Endothelial cell of umbilical vein (primary cell): ENCODE measurements at regions not wholly inside any gene's neighbourhood (a gene's known extent, or its start where the extent isn't known, plus 50 kb on each side); places are given as distances from the start of the nearest gene placed in this dataset.

Experiments used
- BruUV-seq: library from RNA; stranded (reverse); fragments of 400-500 nt; replicated peaks from 2 replicates; lab custom pipeline; 2021; lab: Mats Ljungman, UMichigan
- CTCF ChIA-PET: fragments of 300-600, 350-600 bp; sonication (Branson Sonifier 250); formaldehyde crosslinking; loops from one replicate; lab custom pipeline; 2021; ENCODE audit warnings: antibody characterized with exemption, inconsistent platforms; lab: Charles Lee
- POLR2A ChIA-PET: fragments of 300-600, 350-600 bp; sonication (Branson Sonifier 250); formaldehyde crosslinking; loops from one replicate; lab custom pipeline; 2021; ENCODE audit warnings: antibody characterized with exemption, inconsistent platforms; lab: Charles Lee
- DNase-seq: peaks from one replicate; pipeline ENCODE4 v3.0.0-alpha.2; 2011; ENCODE audit warnings: low read depth, low spot score
- FAIRE-seq: peaks from 2 replicates; lab custom pipeline; 2011; peaks lifted over from hg19 to GRCh38; lab: Jason Lieb, UNC
- H2AFZ ChIP-seq: 2 replicates; pipeline ENCODE4 v1.6.0; 2012; ENCODE audit warnings: low read depth, low read length, control low read depth, inconsistent platforms
- H3K27ac ChIP-seq: 2 replicates; pipeline ENCODE4 v1.5.1; 2011; ENCODE audit warnings: low read depth, mild to moderate bottlenecking, control low read depth, low read length, moderate library complexity; ENCODE audit not compliant: insufficient read depth
- H3K27me3 ChIP-seq, 2 experiments: 2 replicates each; pipeline versions ENCODE4 v1.6.0 to v1.6.1; 2011; ENCODE audit warnings: low read length in 2 of 2, mixed read lengths in 1 of 2; ENCODE audit not compliant: control insufficient read depth in 2 of 2, insufficient read depth in 2 of 2
- H3K36me3 ChIP-seq, 2 experiments: 2 replicates in 1 of 2; 3 replicates in 1 of 2; pipeline ENCODE4 v1.5.1; 2011; ENCODE audit warnings: low read length in 2 of 2, mild to moderate bottlenecking in 1 of 2, moderate library complexity in 1 of 2; ENCODE audit not compliant: control insufficient read depth in 2 of 2, insufficient read depth in 2 of 2; ENCODE audit errors: extremely low read depth in 1 of 2
- H3K4me1 ChIP-seq: 3 replicates; pipeline ENCODE4 v1.5.1; 2011; ENCODE audit warnings: mild to moderate bottlenecking, low read length; ENCODE audit not compliant: control insufficient read depth, insufficient read depth; ENCODE audit errors: extremely low read depth
- H3K4me2 ChIP-seq: 2 replicates; pipeline ENCODE4 v1.6.1; 2011; ENCODE audit warnings: low read length, control low read depth, mixed read lengths; ENCODE audit not compliant: insufficient read depth
- H3K4me3 ChIP-seq, 3 experiments: fragments of 200-600 bp in 1 of 3; sonication (generic), shearing (Covaris generic) in 1 of 3; replicated peaks in 1 of 3; 2 replicates each; pipeline ENCODE4 v1.5.1; 2011 to 2016; ENCODE audit warnings: control low read depth in 3 of 3, low read length in 3 of 3, mild to moderate bottlenecking in 2 of 3, inconsistent platforms in 1 of 3, low read depth in 1 of 3, moderate library complexity in 1 of 3; ENCODE audit not compliant: insufficient read depth in 1 of 3
- H3K79me2 ChIP-seq: 2 replicates; pipeline ENCODE4 v1.6.0; 2012; ENCODE audit warnings: low read length, inconsistent platforms; ENCODE audit not compliant: control insufficient read depth, insufficient read depth
- H3K9ac ChIP-seq: replicated peaks from 2 replicates; pipeline ENCODE3; 2011; ENCODE audit warnings: low read length, control low read depth; ENCODE audit not compliant: insufficient read depth; ENCODE audit errors: extremely low read depth
- H3K9me1 ChIP-seq: replicated peaks from 3 replicates; pipeline ENCODE4 v1.6.0; 2011; ENCODE audit warnings: mild to moderate bottlenecking, low read length; ENCODE audit not compliant: control insufficient read depth, insufficient read depth; ENCODE audit errors: extremely low read depth
- H3K9me3 ChIP-seq: replicated peaks from 2 replicates; pipeline ENCODE4 v1.5.1; 2012; ENCODE audit warnings: low read length, inconsistent platforms; ENCODE audit not compliant: control insufficient read depth, insufficient read depth
- H4K20me1 ChIP-seq: replicated peaks from 2 replicates; pipeline ENCODE3; 2011; ENCODE audit warnings: mild to moderate bottlenecking, low read length; ENCODE audit not compliant: control insufficient read depth, insufficient read depth; ENCODE audit errors: extremely low read depth
- EZH2 ChIP-seq: IDR thresholded peaks from 2 replicates; pipeline ENCODE4 v1.6.1; 2012; ENCODE audit warnings: borderline replicate concordance, low read depth, mild to moderate bottlenecking, moderate library complexity, low read length, inconsistent platforms; ENCODE audit not compliant: severe bottlenecking
- FOS ChIP-seq: IDR thresholded peaks from 2 replicates; pipeline ENCODE4 v1.6.1; 2011; ENCODE audit warnings: mild to moderate bottlenecking, low read length, moderate library complexity, borderline replicate concordance; ENCODE audit not compliant: insufficient read depth
- GATA2 ChIP-seq: IDR thresholded peaks from 2 replicates; pipeline ENCODE4 v1.7.0; 2011; ENCODE audit warnings: low read depth, mild to moderate bottlenecking, moderate library complexity, mixed read lengths, low read length; ENCODE audit not compliant: insufficient read length, insufficient read depth
- JUN ChIP-seq: IDR thresholded peaks from 2 replicates; pipeline ENCODE4 v1.6.1; 2011; ENCODE audit warnings: borderline replicate concordance, low read depth; ENCODE audit not compliant: insufficient read length, insufficient read depth
- MYC ChIP-seq: IDR thresholded peaks from one replicate; pipeline ENCODE4 v1.6.1; 2011; ENCODE audit warnings: mild to moderate bottlenecking, low read depth, low read length
- POLR2A ChIP-seq: IDR thresholded peaks from 2 replicates; pipeline ENCODE4 v1.6.1; 2012; ENCODE audit warnings: low read depth, mild to moderate bottlenecking, control low read depth, low read length
- POLR2AphosphoS5 ChIP-seq: IDR thresholded peaks from 2 replicates; pipeline ENCODE4 v1.6.1; 2012; ENCODE audit warnings: low read depth, mild to moderate bottlenecking, control low read depth, low read length, moderate library complexity; ENCODE audit not compliant: insufficient read depth
- dilution Hi-C: fragments of 300-500 bp; cut with MboI; formaldehyde crosslinking; loops from one replicate; pipeline ENCODE4 v1.15.0; 2019; ENCODE audit warnings: low sequenced_read_pairs; ENCODE audit not compliant: extremely low pct_ligation_motif_present
- intact Hi-C: fragments of 100-400 bp; cut with micrococcal nuclease; formaldehyde crosslinking; loops from one replicate; pipeline ENCODE4 v1.10.0; 2022
- TF ChIP-seq, protein P1 (sequence below), 2 donors: IDR thresholded peaks; 1 replicate in 1 of 2; 2 replicates in 1 of 2; pipeline ENCODE4 v1.5.1; 2011; ENCODE audit warnings: low read length in 2 of 2, mild to moderate bottlenecking in 2 of 2, moderate library complexity in 2 of 2, control low read depth in 1 of 2, inconsistent platforms in 1 of 2, low read depth in 1 of 2; ENCODE audit not compliant: insufficient read depth in 1 of 2; ENCODE audit errors: extremely low read depth in 1 of 2
- TF ChIP-seq, protein P2 (sequence below): IDR thresholded peaks from 2 replicates; pipeline ENCODE4 v1.6.1; 2011; ENCODE audit not compliant: insufficient read depth, insufficient read length

DNA sequence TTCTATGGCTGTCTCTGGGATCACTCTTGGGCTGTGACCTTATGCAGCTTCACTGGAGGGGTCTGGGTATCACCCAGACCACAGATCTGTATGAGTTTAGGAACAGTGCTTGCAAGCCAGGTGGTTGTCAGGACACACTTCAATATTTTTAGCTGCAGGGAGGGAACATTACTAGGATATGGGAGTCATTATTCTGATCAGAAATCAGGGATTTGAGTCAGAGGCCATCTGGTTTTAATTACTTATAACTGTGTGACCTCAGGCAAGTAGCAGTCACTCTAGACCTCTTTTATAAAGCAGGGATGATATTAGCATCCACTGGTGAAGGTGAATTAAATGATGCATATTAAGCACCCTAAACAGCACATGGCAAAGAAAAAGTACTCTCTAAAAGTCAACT lies 60.1 kb upstream of the NMUR2 start:
- H2AFZ ChIP-seq, result no peak overlapping the region
- H3K36me3 ChIP-seq, result no peaks in the 10 kb centered on the region
- H3K4me2 ChIP-seq, result no peak overlapping the region
- CTCF ChIA-PET, result no interaction called here
- FAIRE-seq, result no peak
- H3K4me3 ChIP-seq, result no peak overlapping the region
- no peaks in the 10 kb centered on the region for H3K79me2 ChIP-seq
- no peaks in the 10 kb centered on the region for H3K9me1 ChIP-seq
- no peak overlapping the region for H3K9ac ChIP-seq
- POLR2A ChIA-PET, result no interaction called here
- H4K20me1 ChIP-seq, result no peaks in the 10 kb centered on the region
- TF ChIP-seq EZH2 (no peak), FOS (no peak), POLR2AphosphoS5 (no peak), GATA2 (no peak), POLR2A (no peak), JUN (no peak), MYC (no peak)
- TF ChIP-seq, protein P1, sequence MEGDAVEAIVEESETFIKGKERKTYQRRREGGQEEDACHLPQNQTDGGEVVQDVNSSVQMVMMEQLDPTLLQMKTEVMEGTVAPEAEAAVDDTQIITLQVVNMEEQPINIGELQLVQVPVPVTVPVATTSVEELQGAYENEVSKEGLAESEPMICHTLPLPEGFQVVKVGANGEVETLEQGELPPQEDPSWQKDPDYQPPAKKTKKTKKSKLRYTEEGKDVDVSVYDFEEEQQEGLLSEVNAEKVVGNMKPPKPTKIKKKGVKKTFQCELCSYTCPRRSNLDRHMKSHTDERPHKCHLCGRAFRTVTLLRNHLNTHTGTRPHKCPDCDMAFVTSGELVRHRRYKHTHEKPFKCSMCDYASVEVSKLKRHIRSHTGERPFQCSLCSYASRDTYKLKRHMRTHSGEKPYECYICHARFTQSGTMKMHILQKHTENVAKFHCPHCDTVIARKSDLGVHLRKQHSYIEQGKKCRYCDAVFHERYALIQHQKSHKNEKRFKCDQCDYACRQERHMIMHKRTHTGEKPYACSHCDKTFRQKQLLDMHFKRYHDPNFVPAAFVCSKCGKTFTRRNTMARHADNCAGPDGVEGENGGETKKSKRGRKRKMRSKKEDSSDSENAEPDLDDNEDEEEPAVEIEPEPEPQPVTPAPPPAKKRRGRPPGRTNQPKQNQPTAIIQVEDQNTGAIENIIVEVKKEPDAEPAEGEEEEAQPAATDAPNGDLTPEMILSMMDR (IDR thresholded peaks at IDR 0.05; ENCODE audit: extremely low read depth in 1 of 2, insufficient read depth in 1 of 2, low read depth in 1 of 2, low read length in 2 of 2), result no peak
- TF ChIP-seq, protein P2, sequence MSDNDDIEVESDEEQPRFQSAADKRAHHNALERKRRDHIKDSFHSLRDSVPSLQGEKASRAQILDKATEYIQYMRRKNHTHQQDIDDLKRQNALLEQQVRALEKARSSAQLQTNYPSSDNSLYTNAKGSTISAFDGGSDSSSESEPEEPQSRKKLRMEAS, result no peak
- no peaks in the 10 kb centered on the region for H3K27me3 ChIP-seq
- BruUV-seq, result no TSS peak
- dilution Hi-C loops (no loop called here), intact Hi-C loops (no loop called here)
- no peak for DNase-seq
- no peaks in the 10 kb centered on the region for H3K4me1 ChIP-seq
- H3K27ac ChIP-seq, result no peak overlapping the region
- H3K9me3 ChIP-seq, result no peaks in the 10 kb centered on the region
